HG03565 (cell line): ENCODE measurements at regions not wholly inside any gene's neighbourhood (a gene's known extent, or its start where the extent isn't known, plus 50 kb on each side); places are given as distances from the start of the nearest gene placed in this dataset.
"Not testable (repeated sequence)": the region's sequence is repeated elsewhere in the genome, so short reads cannot be mapped to it uniquely, and the experiment has no call there.

ENCODE experiments used
- ATAC-seq: cut with Tn5 transposase; IDR thresholded peaks from one replicate; pipeline ENCODE4 v1.9.1; 2021; ENCODE audit warnings: mild to moderate bottlenecking, moderate library complexity; ENCODE audit not compliant: unreplicated experiment

DNA sequence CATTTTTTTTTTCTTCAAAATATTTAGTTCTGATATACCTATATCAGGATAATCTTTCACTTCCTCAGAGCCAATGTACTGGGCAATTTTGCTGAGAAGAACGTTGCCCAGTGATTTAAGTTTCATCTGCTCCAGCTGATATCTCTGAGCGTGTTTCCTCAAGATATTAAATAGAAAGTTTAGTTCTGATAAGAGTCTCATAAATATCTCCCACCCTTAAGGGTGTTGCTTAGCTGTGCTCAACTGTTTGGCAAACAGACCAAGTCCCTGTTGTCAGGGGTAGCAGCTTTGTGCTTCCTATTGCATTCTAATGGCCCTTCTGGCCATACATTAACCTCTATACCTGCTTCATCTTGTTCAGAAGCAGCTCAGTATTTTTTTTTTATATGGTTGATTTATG lies 84.7 kb upstream of the GPR141 start:
- no peak for ATAC-seq

DNA sequence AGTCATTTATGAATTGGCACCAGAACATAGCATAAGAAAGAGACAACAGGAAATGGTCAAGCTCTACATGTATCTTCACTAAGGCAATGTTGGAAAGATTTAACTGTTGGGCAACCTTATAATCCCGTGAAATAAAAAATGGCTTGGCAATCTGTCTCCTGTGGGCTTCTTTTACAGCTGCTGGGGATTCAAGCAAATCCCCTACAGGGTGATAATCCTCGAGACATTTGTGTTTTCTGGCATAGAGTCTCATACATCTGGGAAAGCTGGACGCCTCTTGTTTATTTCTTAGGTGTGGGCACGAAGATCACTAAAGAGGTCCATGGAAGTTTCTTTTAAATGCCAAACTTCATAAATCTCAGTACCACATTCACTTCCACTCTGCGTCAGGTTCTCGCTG lies 82.2 kb upstream of the GPR141 start:
- ATAC-seq, result no peak

DNA sequence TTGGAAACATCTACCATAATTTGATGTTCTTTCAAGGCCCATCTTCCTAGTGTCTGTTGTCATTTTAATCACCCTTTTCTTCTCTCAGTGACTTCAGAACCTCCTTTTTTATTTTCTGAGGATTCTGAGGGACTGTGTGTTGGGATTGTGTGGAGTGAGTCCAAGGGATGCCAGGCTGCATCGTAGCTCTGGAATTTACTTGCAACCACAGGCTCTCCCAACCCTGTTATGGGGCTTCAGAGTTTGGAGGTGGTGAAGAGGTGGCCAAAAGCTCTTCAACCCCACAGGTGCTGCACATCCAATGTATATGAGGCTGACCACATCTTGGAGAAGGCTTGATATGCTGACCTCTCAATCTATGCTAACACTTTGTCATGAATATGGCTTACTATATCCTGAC lies 79.5 kb upstream of the GPR141 start:
- ATAC-seq, result no peak

DNA sequence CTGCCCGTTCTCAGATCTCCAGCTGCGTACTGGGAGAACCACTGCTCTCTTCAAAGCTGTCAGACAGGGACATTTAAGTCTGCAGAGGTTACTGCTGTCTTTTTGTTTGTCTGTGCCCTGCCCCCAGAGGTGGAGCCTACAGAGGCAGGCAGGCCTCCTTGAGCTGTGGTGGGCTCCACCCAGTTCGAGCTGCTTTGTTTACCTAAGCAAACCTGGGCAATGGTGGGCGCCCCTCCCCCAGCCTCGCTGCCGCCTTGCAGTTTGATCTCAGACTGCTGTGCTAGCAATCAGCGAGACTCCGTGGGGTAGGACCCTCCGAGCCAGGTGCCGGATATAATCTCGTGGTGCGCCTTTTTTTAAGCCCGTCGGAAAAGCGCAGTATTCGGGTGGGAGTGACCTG lies 66.2 kb upstream of the GPR141 start:
- not testable (repeated sequence) for ATAC-seq

DNA sequence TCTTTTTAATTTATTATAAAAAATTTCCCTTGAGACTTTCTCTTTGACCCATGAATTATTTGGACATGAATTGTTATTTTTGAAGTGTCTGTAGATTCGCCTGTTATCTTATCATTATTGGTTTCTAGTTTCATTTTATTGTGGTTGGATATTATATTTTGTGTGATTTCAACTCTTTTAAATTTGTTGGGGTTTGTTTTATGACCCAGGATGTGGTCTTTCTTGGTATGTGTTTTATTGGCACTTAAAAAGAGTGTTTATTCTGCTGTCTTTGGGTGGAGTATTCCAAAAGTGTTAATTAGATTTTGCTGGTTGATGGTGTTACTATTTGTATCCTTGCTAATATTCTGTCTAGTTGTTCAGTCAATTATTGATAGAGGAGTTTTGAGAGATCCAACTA lies 50.5 kb upstream of the GPR141 start:
- no peak for ATAC-seq
